Smooth muscle cell (in vitro differentiated cells): ENCODE measurements at regions not wholly inside any gene's neighbourhood (a gene's known extent, or its start where the extent isn't known, plus 50 kb on each side); places are given as distances from the start of the nearest gene placed in this dataset.
"Not testable (repeated sequence)": the region's sequence is repeated elsewhere in the genome, so short reads cannot be mapped to it uniquely, and the experiment has no call there.

Experiments
- DNase-seq: peaks from one replicate; lab custom pipeline; 2025; ENCODE audit not compliant: unreplicated experiment; lab: John Stamatoyannopoulos, UW
- H2AFZ ChIP-seq: fragments of 200-600 bp; sonication (generic); 2 replicates; pipeline ENCODE4 v1.6.0; 2016; ENCODE audit warnings: antibody characterized with exemption, low read depth, mild to moderate bottlenecking
- H3F3A ChIP-seq: fragments of 200-600 bp; sonication (generic); 2 replicates; pipeline ENCODE4 v1.6.0; 2017; ENCODE audit warnings: antibody characterized with exemption, low read depth
- H3K27ac ChIP-seq: fragments of 200-600 bp; sonication (generic); 2 replicates; pipeline ENCODE4 v1.5.1; 2016; ENCODE audit warnings: low read depth, mild to moderate bottlenecking
- H3K27me3 ChIP-seq: fragments of 200-600 bp; sonication (generic); 2 replicates; pipeline ENCODE4 v1.6.1; 2016; ENCODE audit warnings: low read depth, mild to moderate bottlenecking
- H3K36me3 ChIP-seq: fragments of 200-600 bp; sonication (generic); 2 replicates; pipeline ENCODE4 v1.5.1; 2016; ENCODE audit warnings: low read depth
- H3K4me1 ChIP-seq: fragments of 200-600 bp; sonication (generic); 2 replicates; pipeline ENCODE4 v1.5.1; 2016; ENCODE audit warnings: low read depth
- H3K4me2 ChIP-seq: fragments of 200-600 bp; sonication (generic); 2 replicates; pipeline ENCODE4 v1.6.0; 2016; ENCODE audit warnings: mild to moderate bottlenecking
- H3K4me3 ChIP-seq: fragments of 200-600 bp; sonication (generic); 2 replicates; pipeline ENCODE4 v1.5.1; 2016; ENCODE audit warnings: mild to moderate bottlenecking
- H3K79me2 ChIP-seq: fragments of 200-600 bp; sonication (generic); 2 replicates; pipeline ENCODE4 v1.6.0; 2016; ENCODE audit warnings: low read depth, mild to moderate bottlenecking
- H3K9ac ChIP-seq: fragments of 200-600 bp; sonication (generic); 2 replicates; pipeline ENCODE4 v1.6.0; 2016; ENCODE audit warnings: low read depth
- H3K9me3 ChIP-seq: fragments of 200-600 bp; sonication (generic); replicated peaks from 2 replicates; pipeline ENCODE4 v1.5.1; 2016; ENCODE audit warnings: low read depth
- H4K20me1 ChIP-seq: fragments of 200-600 bp; sonication (generic); 2 replicates; pipeline ENCODE4 v1.6.0; 2016; ENCODE audit warnings: low read depth
- CTCF ChIP-seq: fragments of 200-600 bp; sonication (generic); IDR thresholded peaks from 2 replicates; pipeline ENCODE4 v1.5.1; 2017; ENCODE audit warnings: borderline replicate concordance, mild to moderate bottlenecking, antibody characterized with exemption; ENCODE audit not compliant: insufficient read depth, poor library complexity, severe bottlenecking
- WGBS: methylation state at CpG from one replicate; pipeline ENCODE4 v1.1.7; 2016; ENCODE audit warnings: low lambda C conversion rate; 5-methylcytosine and 5-hydroxymethylcytosine counted together

- Histone ChIP-seq H3K4me1 (no peaks in the 10 kb centered on the region), H3F3A (no peaks in the 10 kb centered on the region), H3K4me2 (no peak overlapping the region), H3K27me3 (no peaks in the 10 kb centered on the region), H4K20me1 (no peaks in the 10 kb centered on the region), H3K4me3 (no peak overlapping the region), H3K36me3 (no peaks in the 10 kb centered on the region), H3K9ac (no peak overlapping the region), H3K9me3 (peaks cover 3% of the 10 kb centered on the region), H3K79me2 (no peaks in the 10 kb centered on the region), H2AFZ (no peak overlapping the region), H3K27ac (no peak overlapping the region)
- TF ChIP-seq CTCF = no peak
- no peak for DNase-seq
- 71% methylated on average over 3 of the region's 3 CpGs for WGBS
These were observed 168.5 kb upstream of the TEX13C start for GRCh38 chrX:125151146-125151545.

- Histone ChIP-seq H3K4me2 (no peak overlapping the region), H3K9me3 (peaks cover 4% of the 10 kb centered on the region), H3K4me1 (no peaks in the 10 kb centered on the region), H3K36me3 (no peaks in the 10 kb centered on the region), H3K79me2 (no peaks in the 10 kb centered on the region), H4K20me1 (no peaks in the 10 kb centered on the region), H3K9ac (no peak overlapping the region), H3F3A (no peaks in the 10 kb centered on the region), H3K27ac (no peak overlapping the region), H2AFZ (no peak overlapping the region), H3K27me3 (no peaks in the 10 kb centered on the region), H3K4me3 (no peak overlapping the region)
- WGBS = 75% methylated on average over 2 of the region's 2 CpGs
- no peak for DNase-seq
- TF ChIP-seq CTCF = no peak
These were observed 167.7 kb upstream of the TEX13C start for GRCh38 chrX:125152011-125152410.

- no peaks in the 10 kb centered on the region for H3K4me1 ChIP-seq
These were observed 166.1 kb upstream of the TEX13C start for GRCh38 chrX:125153621-125154020.

GRCh38 chrX:125154288-125155257 lies 165.1 kb upstream of the TEX13C start:
- H4K20me1 ChIP-seq, H3K27ac ChIP-seq, H3K4me3 ChIP-seq, H3K27me3 ChIP-seq, H3K36me3 ChIP-seq, H3K9me3 ChIP-seq, DNase-seq, H3K9ac ChIP-seq, H3K79me2 ChIP-seq, H3K4me2 ChIP-seq, H3K4me1 ChIP-seq, H3F3A ChIP-seq, H2AFZ ChIP-seq: not testable (repeated sequence)
- 85% methylated on average over 32 of the region's 32 CpGs for WGBS

More at GRCh38 chrX:125153621-125154020, 166.1 kb upstream of the TEX13C start:
- Histone ChIP-seq H3F3A (no peaks in the 10 kb centered on the region), H3K9ac (no peak overlapping the region), H3K4me2 (no peak overlapping the region), H4K20me1 (no peaks in the 10 kb centered on the region), H3K27me3 (no peaks in the 10 kb centered on the region), H3K27ac (no peak overlapping the region), H2AFZ (no peak overlapping the region), H3K9me3 (peaks cover 4% of the 10 kb centered on the region), H3K79me2 (no peaks in the 10 kb centered on the region), H3K4me3 (no peak overlapping the region), H3K36me3 (no peaks in the 10 kb centered on the region)
- 39% methylated on average over 2 of the region's 2 CpGs for WGBS
- no peak for DNase-seq
- no peak for TF ChIP-seq CTCF

GRCh38 chrX:125155296-125156033 lies 164.2 kb upstream of the TEX13C start:
- H3K27me3 ChIP-seq, H2AFZ ChIP-seq, H3K79me2 ChIP-seq, H3K9me3 ChIP-seq, H3F3A ChIP-seq, DNase-seq, H3K9ac ChIP-seq, H3K4me2 ChIP-seq, H3K36me3 ChIP-seq, H3K4me3 ChIP-seq, H4K20me1 ChIP-seq, H3K27ac ChIP-seq, H3K4me1 ChIP-seq: not testable (repeated sequence)
- 91% methylated on average over 32 of the region's 41 CpGs for WGBS
